CD4-positive, alpha-beta T cell treated with Interleukin-6 for 4 hours (primary cell): ENCODE measurements at regions not wholly inside any gene's neighbourhood (a gene's known extent, or its start where the extent isn't known, plus 50 kb on each side); places are given as distances from the start of the nearest gene placed in this dataset.

ENCODE experiments used
- DNase-seq: peaks from one replicate; pipeline ENCODE4 v3.0.0-alpha.2; 2020; ENCODE audit warnings: mixed read lengths

- DNase-seq, result no peak
Measured at GRCh38 chr1:184813528-184814089, 59.0 kb upstream of the EDEM3 start.

- no peak for DNase-seq
Measured at GRCh38 chr1:184811439-184812111, 56.9 kb upstream of the EDEM3 start.

GRCh38 chr1:184810735-184811343 is 56.2 kb upstream of the EDEM3 start:
- DNase-seq, result no peak

GRCh38 chr1:184806296-184806721 is 51.7 kb upstream of the EDEM3 start:
- no peak for DNase-seq

GRCh38 chr1:184805667-184806295 is 51.1 kb upstream of the EDEM3 start:
- DNase-seq, result peak; percentile 88
